CD14-positive monocyte (primary cell): ENCODE measurements at regions not wholly inside any gene's neighbourhood (a gene's known extent, or its start where the extent isn't known, plus 50 kb on each side); places are given as distances from the start of the nearest gene placed in this dataset.
"Not testable (repeated sequence)": the region's sequence is repeated elsewhere in the genome, so short reads cannot be mapped to it uniquely, and the experiment has no call there.

Experiments
- DNase-seq, 3 donors: peaks; one replicate each; pipeline ENCODE4 v3.0.0-alpha.2; 2011 to 2022
- H2AFZ ChIP-seq: 2 replicates; pipeline ENCODE4 v1.6.0; 2012; ENCODE audit warnings: mild to moderate bottlenecking, low read depth, low read length, inconsistent platforms; ENCODE audit not compliant: insufficient read depth, poor library complexity, severe bottlenecking
- H3K27ac ChIP-seq, 2 donors: 1 replicate in 1 of 2; 2 replicates in 1 of 2; pipeline ENCODE4 v1.5.1; 2012 to 2013; ENCODE audit warnings: low read length in 2 of 2, control low read depth in 1 of 2, inconsistent platforms in 1 of 2, low read depth in 1 of 2, mild to moderate bottlenecking in 1 of 2
- H3K27me3 ChIP-seq, 2 donors: one replicate each; pipeline versions ENCODE4 v1.6.0 to v1.6.1; 2011 to 2013; ENCODE audit warnings: low read length in 2 of 2; ENCODE audit not compliant: control insufficient read depth in 2 of 2, insufficient read depth in 2 of 2
- H3K36me3 ChIP-seq, 2 donors: replicated peaks in 1 of 2; 1 replicate in 1 of 2; 2 replicates in 1 of 2; pipeline versions ENCODE4 v1.5.1 to v1.6.1; 2012 to 2013; ENCODE audit warnings: low read length in 2 of 2, control low read depth in 1 of 2, inconsistent platforms in 1 of 2, mild to moderate bottlenecking in 1 of 2; ENCODE audit not compliant: insufficient read depth in 2 of 2, control insufficient read depth in 1 of 2
- H3K4me1 ChIP-seq, 2 donors: 1 replicate in 1 of 2; 2 replicates in 1 of 2; pipeline versions ENCODE4 v1.5.1 to v1.6.1; 2012 to 2013; ENCODE audit warnings: low read length in 2 of 2, control low read depth in 1 of 2, inconsistent platforms in 1 of 2, mild to moderate bottlenecking in 1 of 2, moderate library complexity in 1 of 2; ENCODE audit not compliant: insufficient read depth in 2 of 2, control insufficient read depth in 1 of 2
- H3K4me2 ChIP-seq: replicated peaks from 2 replicates; pipeline ENCODE3; 2012; ENCODE audit warnings: low read length, moderate library complexity, mild to moderate bottlenecking; ENCODE audit not compliant: poor library complexity, severe bottlenecking; ENCODE audit errors: extremely low read depth
- H3K4me3 ChIP-seq, 3 experiments: fragments of 200-600 bp in 1 of 3; sonication (generic) in 1 of 3; replicated peaks in 1 of 3; 1 replicate in 2 of 3; 2 replicates in 1 of 3; pipeline ENCODE4 v1.5.1; 2011 to 2013; ENCODE audit warnings: low read length in 3 of 3, mild to moderate bottlenecking in 3 of 3, control low read depth in 2 of 3, low read depth in 2 of 3, inconsistent platforms in 1 of 3, moderate library complexity in 1 of 3
- H3K79me2 ChIP-seq: 2 replicates; pipeline ENCODE4 v1.6.0; 2012; ENCODE audit warnings: mild to moderate bottlenecking, control low read depth, inconsistent platforms, low read length, moderate library complexity; ENCODE audit not compliant: insufficient read depth
- H3K9ac ChIP-seq: 2 replicates; pipeline ENCODE4 v1.6.0; 2017; ENCODE audit warnings: low read length, mild to moderate bottlenecking; ENCODE audit not compliant: insufficient read depth, poor library complexity, severe bottlenecking
- H3K9me3 ChIP-seq, 2 donors: replicated peaks in 1 of 2; 1 replicate in 1 of 2; 2 replicates in 1 of 2; pipeline versions ENCODE4 v1.5.1 to v1.6.1; 2012 to 2013; ENCODE audit warnings: low read length in 2 of 2, control low read depth in 1 of 2; ENCODE audit not compliant: control insufficient read depth in 1 of 2, insufficient read depth in 1 of 2
- H4K20me1 ChIP-seq: 2 replicates; pipeline ENCODE4 v1.6.0; 2012; ENCODE audit warnings: mild to moderate bottlenecking, low read length, control low read depth, moderate library complexity; ENCODE audit not compliant: insufficient read depth
- H3K27ac Mint-ChIP-seq, 7 donors: one replicate each; pipeline ENCODE4 v1.8.0; 2020; ENCODE audit warnings: mild to moderate bottlenecking in 7 of 7, mixed read lengths in 7 of 7, moderate library complexity in 6 of 7, inconsistent platforms in 2 of 7
- H3K27me3 Mint-ChIP-seq, 3 donors: one replicate each; pipeline ENCODE4 v1.8.0; 2021 to 2022; ENCODE audit warnings: low read depth in 3 of 3, mild to moderate bottlenecking in 3 of 3, mixed read lengths in 3 of 3, moderate library complexity in 3 of 3, inconsistent platforms in 1 of 3
- H3K36me3 Mint-ChIP-seq, 2 donors: one replicate each; pipeline ENCODE4 v1.8.0; 2020; ENCODE audit warnings: mixed read lengths in 2 of 2, inconsistent platforms in 1 of 2, mild to moderate bottlenecking in 1 of 2
- H3K4me1 Mint-ChIP-seq: one replicate; pipeline ENCODE4 v1.8.0; 2020; ENCODE audit warnings: mild to moderate bottlenecking, mixed read lengths
- H3K4me3 Mint-ChIP-seq, 2 donors: one replicate each; pipeline ENCODE4 v1.8.0; 2020; ENCODE audit warnings: mild to moderate bottlenecking in 2 of 2, mixed read lengths in 2 of 2, moderate library complexity in 1 of 2
- H3K9me3 Mint-ChIP-seq, 7 donors: one replicate each; pipeline ENCODE4 v1.8.0; 2020 to 2022; ENCODE audit warnings: mixed read lengths in 7 of 7, mild to moderate bottlenecking in 6 of 7, moderate library complexity in 6 of 7, inconsistent platforms in 2 of 7
- CTCF ChIP-seq: fragments of 200-600 bp; IDR thresholded peaks from one replicate; pipeline ENCODE4 v1.8.0; 2022; ENCODE audit warnings: antibody characterized with exemption, mild to moderate bottlenecking
- WGBS: methylation state at CpG from one replicate; pipeline ENCODE4 v1.1.5; 2013; ENCODE audit warnings: missing lambda C conversion rate; ENCODE audit not compliant: insufficient coverage; 5-methylcytosine and 5-hydroxymethylcytosine counted together
- intact Hi-C, 2 donors: fragments of 100-400 bp; cut with micrococcal nuclease; formaldehyde crosslinking; loops; one replicate each; pipeline versions ENCODE4 v1.15.0 to v1.15.1; 2023

- Mint-ChIP-seq H3K4me1 (no peaks in the 10 kb centered on the region), H3K4me3 (no peak overlapping the region), H3K27ac (no peak overlapping the region), H3K36me3 (no peaks in the 10 kb centered on the region), H3K27me3 (peaks cover 3 to 7% (median 3%) of the 10 kb centered on the region in 3 donors), H3K9me3 (peaks cover 0 to 2% (median 0%) of the 10 kb centered on the region in 7 donors)
- H3K9me3 ChIP-seq, result no peaks in the 10 kb centered on the region
- no peak overlapping the region for H3K27ac ChIP-seq
- H3K79me2 ChIP-seq, result no peaks in the 10 kb centered on the region
- no peaks in the 10 kb centered on the region for H3K27me3 ChIP-seq
- intact Hi-C loops, result no loop called here
- H2AFZ ChIP-seq, result no peak overlapping the region
- TF ChIP-seq CTCF, result no peak
- no peak for DNase-seq
- no peaks in the 10 kb centered on the region for H3K4me1 ChIP-seq
- H3K4me3 ChIP-seq, result no peak overlapping the region
- no peaks in the 10 kb centered on the region for H3K36me3 ChIP-seq
- no peak overlapping the region for H3K4me2 ChIP-seq
- no peaks in the 10 kb centered on the region for H4K20me1 ChIP-seq
- WGBS, result 74% methylated on average over 3 of the region's 5 CpGs
- H3K9ac ChIP-seq, result no peak overlapping the region
Observed at GRCh38 chr6:40871424-40871823, 167.6 kb downstream of the UNC5CL start.

DNA sequence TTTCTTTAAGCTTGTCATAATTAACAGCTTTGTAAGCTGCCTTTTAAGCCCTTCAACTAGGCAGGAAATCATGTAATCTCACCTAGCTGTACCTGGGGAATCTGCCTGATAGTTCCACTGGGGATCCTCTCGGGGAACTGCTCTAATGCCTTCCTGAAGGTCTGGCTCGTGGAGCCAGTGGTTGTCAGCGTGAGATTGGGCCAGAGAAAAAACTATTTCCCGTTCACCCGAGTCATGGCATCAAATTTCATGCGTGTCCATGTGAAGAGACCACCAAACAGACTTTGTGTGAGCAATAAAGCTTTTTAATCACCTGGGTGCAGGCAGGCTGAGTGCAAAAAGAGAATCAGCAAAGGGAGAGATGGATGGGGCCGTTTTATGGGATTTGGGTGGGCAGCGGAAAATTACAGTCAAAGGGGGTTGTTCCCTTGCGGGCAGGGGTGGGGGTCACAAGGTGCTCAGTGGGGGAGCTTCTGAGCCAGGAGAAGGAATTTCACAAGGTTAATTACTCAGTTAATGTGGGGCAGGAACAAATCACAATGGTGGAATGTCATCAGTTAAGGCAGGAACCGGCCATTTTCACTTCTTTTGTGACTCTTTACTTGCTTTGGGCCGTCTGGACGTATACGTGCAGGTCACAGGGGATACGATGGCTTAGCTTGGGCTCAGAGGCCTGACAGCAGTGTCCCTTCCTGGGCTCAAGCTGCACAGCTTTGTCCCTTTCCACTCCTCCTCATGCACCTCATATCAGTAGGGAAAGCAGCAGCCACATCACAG is 170.7 kb downstream of the UNC5CL start:
- H3K36me3 ChIP-seq, H3K27me3 Mint-ChIP-seq, H3K4me1 Mint-ChIP-seq, DNase-seq, H3K36me3 Mint-ChIP-seq, H2AFZ ChIP-seq, H3K4me2 ChIP-seq, intact Hi-C loops, H3K4me3 Mint-ChIP-seq, H3K9me3 ChIP-seq, H3K79me2 ChIP-seq, H3K4me1 ChIP-seq, H3K27ac Mint-ChIP-seq, H3K9me3 Mint-ChIP-seq, H3K9ac ChIP-seq, H3K27ac ChIP-seq, H3K27me3 ChIP-seq, H3K4me3 ChIP-seq, H4K20me1 ChIP-seq: not testable (repeated sequence)
- WGBS, result 83% methylated on average over 14 of the region's 14 CpGs

GRCh38 chr6:40867527-40867926 is 171.5 kb downstream of the UNC5CL start:
- H3K79me2 ChIP-seq, H3K27me3 Mint-ChIP-seq, H3K27ac Mint-ChIP-seq, H3K4me1 ChIP-seq, H3K9me3 Mint-ChIP-seq, H3K27me3 ChIP-seq, H2AFZ ChIP-seq, H3K4me1 Mint-ChIP-seq, H3K4me3 ChIP-seq, H3K27ac ChIP-seq, H3K9me3 ChIP-seq, H3K36me3 Mint-ChIP-seq, intact Hi-C loops, H3K36me3 ChIP-seq, H3K4me3 Mint-ChIP-seq, H4K20me1 ChIP-seq, H3K9ac ChIP-seq, H3K4me2 ChIP-seq, DNase-seq: not testable (repeated sequence)
- WGBS, result 100% methylated on average over 9 of the region's 9 CpGs

DNA sequence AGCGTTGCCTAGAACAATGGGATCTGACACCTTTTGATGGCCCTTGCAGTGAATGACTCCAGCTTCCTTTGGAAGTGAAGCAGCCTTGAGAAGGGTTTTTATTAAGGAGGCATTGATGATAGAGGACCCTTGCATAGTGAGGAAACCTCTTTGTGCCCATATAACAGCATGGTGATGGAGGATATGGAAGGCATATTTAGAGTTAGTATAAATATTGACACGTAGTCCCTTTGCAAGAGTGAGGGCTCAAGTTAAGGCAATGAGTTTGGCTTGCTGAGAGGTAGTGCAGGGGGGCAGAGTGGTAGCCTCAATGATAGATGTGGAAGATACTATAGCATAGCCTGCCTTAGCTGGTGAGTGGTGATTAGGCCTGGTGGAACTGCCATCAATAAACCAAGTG is 173.8 kb downstream of the UNC5CL start:
- H3K36me3 Mint-ChIP-seq, H3K79me2 ChIP-seq, H3K4me1 ChIP-seq, H4K20me1 ChIP-seq, H3K27me3 Mint-ChIP-seq, H2AFZ ChIP-seq, H3K4me3 ChIP-seq, H3K27me3 ChIP-seq, H3K27ac ChIP-seq, H3K27ac Mint-ChIP-seq, DNase-seq, intact Hi-C loops, H3K4me1 Mint-ChIP-seq, H3K9me3 Mint-ChIP-seq, H3K36me3 ChIP-seq, H3K4me2 ChIP-seq, H3K9ac ChIP-seq, H3K9me3 ChIP-seq, H3K4me3 Mint-ChIP-seq: not testable (repeated sequence)
- 88% methylated on average over 2 of the region's 2 CpGs for WGBS
